ENCODE measurements at regions not wholly inside any gene's neighbourhood (a gene's known extent, or its start where the extent isn't known, plus 50 kb on each side); places are given as distances from the start of the nearest gene placed in this dataset.
"Not testable (repeated sequence)": the region's sequence is repeated elsewhere in the genome, so short reads cannot be mapped to it uniquely, and the experiment has no call there.

GRCh38 chrX:39677978-39678791 lies 419.6 kb downstream of the BCOR start:
- in situ Hi-C loops (cut with MboI; ENCODE audit: low sequenced_read_pairs): no loop called here

DNA sequence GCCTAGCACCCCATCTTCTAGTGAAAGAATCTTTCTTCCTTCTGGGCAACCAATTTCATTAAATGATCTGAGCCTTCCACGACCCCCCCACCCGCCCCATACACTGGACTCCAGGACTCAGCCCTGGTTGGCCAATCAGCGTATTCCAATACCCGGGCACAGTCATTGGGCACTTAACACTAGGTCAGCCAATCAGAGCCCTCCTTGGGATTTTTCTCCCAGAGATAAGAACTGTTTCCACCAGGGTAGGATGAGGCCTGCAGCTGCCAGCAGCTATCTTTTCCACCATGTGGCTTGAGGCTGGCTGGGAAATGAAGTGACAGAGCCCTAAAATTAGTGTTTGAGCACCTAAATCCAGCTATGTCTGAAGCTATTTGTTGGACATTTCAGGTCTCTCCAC lies 418.8 kb downstream of the BCOR start:
- in situ Hi-C loops (cut with MboI; ENCODE audit: low sequenced_read_pairs): no loop called here

DNA sequence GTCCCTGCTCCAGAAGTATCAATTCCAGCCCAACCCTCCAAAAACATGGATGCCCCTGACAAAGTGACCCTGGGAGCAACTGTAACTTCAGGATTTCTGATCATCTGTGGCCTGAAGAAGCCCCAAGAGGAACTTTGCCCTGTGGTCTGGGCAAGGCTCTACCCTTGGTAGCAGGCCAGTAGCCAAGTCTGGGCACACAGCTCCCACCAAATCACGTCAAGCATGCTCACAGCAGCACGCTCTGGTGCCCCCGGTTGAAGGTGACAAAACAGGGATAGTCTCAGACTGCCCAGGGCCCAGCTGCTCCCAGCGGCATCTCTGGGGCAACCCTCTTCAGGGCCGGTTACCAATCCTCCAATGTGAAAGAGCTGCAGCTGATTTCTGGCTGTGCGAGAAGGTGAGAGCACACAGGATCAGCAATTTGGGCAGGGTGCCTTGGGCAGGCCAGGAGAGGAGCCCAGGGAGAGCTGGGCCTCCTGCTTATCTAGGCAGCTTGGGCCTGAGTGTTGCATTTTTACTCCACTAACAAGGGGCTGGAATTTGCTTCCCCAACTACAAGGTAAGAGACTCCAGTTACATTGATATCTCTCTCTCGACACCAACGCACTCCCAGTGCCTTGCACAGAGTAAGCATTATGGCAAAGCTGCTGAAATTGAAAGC lies 418.1 kb downstream of the BCOR start:
- in situ Hi-C loops (cut with MboI; ENCODE audit: low sequenced_read_pairs): no loop called here

GRCh38 chrX:39681885-39682284 lies 415.9 kb downstream of the BCOR start:
- in situ Hi-C loops (cut with MboI; ENCODE audit: low sequenced_read_pairs): no loop called here

- in situ Hi-C loops (cut with MboI; ENCODE audit: low sequenced_read_pairs): no loop called here
Measured at GRCh38 chrX:39682778-39683177, 415.0 kb downstream of the BCOR start.

- in situ Hi-C loops (cut with MboI; ENCODE audit: low sequenced_read_pairs): no loop called here
Measured at GRCh38 chrX:39688219-39688575, 409.6 kb downstream of the BCOR start.

DNA sequence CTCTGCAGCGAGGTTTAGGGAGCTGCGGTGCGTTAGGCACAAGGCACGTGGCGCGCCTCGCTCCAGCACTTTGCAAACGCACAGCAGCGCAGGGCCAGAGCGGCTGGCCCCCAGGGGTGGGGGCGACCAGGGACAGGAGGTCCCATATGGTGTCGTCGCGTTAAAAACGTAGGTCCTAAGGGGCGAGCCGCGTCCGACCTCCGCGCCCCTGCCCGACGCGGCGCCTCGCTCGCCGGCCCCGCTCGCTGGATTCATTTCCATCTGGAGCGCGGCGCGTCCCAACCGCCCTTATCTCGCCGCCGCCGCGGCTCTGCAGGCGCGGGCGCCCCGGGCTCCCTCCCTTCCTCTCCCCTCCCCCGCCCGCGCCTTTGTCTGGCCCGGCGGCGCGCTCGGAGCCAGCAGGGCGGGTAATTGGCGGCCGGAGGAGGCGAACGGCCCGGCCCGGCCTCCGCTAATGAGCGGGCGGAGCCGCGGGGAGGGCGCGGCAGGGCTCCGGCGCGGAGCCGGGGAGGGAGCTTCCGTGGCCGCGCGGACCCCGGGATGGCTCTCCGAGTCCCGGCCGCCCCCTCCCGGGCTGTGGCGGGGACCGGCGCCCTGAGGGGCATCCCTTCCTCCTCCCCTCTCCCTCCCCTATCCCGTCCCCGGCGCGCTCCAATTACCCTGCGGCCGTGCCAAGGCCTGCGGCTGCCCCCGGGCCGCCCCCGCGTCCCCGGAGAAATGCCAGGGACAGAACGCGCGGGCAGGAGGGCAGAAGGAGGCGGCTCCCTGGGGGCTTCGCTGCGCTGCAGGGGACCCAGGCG lies 409.0 kb downstream of the BCOR start:
- in situ Hi-C loops (cut with MboI; ENCODE audit: low sequenced_read_pairs): no loop called here

DNA sequence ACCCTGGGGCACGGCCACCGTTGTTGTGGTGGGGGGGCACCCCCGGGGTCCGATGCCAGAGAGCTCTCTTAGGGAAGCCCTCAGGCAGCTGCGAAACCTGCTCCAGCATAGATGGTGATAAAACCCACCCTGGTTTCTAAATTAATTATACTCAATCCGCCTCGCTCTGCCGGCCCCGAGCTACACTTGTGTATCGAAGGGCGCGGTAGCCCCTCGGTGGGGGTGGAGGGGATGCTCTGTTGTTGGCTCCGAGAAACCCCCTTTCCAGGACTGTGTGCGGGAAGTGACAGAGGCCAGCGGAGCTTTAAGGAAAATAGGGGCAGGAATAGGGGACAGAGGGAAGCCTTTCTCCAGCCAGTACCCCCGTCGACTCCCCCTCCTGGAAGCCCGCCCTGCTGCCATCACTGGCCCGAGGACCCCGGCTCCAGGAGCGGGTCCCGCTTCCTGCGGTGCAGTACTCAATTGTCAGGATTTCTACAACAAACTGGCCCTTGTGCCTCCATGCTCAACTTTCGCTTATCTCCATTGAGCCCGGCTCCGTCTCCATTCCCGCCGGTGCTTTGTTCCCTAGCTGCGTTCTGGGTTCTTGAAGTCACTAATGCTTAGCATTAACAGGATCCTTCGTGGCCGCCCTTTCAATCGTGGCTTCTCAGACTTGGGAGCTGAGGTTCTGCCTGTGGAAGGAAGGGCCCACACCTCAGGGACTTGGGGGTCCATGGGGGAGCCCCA lies 408.2 kb downstream of the BCOR start:
- in situ Hi-C loops (cut with MboI; ENCODE audit: low sequenced_read_pairs): no loop called here

DNA sequence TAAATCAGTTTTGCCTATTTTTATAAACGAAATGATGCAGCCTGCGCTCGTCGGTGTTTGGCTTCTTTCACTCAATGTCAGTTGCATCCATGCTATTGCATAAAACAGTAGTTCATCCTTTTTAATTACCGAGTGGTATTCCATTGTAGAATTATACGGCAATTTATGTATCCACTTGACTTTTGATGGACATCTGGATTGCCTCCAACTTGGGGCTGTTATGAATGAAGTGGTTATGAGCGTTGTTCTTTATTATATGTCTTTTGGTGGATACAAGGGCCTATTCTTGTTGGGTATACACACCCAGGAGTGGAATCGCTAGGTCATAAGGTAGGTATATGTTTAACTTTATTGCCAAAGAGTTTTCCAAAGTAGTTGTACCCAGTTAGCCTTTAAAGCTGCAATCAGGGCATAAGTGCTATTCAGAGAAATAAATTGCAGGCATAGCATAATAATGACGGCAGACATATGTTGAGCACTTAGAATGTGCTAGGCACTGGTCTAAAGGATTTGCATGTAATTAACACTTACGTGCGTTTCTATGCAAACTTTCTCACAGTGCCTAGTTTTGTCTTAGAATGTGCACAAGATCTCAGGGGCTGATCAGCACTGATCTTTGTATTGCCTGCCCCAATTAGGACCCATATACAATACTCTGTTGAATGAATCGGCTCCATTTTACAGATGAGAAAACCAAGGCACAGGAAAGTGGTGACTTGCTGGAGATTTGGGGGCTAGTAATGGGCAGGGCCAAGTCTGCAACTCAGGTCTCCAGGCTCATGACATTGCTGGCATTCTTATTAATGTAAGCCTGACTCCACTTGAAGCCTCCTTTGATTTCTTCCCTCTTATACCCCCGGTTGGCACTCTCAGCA lies 407.0 kb downstream of the BCOR start:
- in situ Hi-C loops (cut with MboI; ENCODE audit: low sequenced_read_pairs): no loop called here

DNA sequence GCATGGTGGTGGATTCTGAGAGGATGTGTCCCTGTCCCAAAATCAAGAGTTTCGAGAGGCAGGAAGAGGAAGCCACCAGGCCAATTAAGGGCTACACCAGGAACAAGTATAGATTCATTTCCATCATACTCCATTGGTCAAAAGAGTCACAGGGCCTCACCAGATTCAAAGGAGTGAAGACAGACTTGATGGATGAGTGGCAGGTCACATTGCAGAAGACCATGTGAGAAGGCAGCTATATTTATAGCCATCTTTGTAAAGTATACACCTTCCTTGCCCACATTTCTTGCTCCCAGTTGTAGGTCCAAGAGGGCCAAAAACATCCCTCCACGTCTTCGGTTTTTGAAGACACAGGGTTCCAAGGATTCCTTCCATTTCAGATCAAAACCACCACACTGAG lies 406.0 kb downstream of the BCOR start:
- in situ Hi-C loops (cut with MboI; ENCODE audit: low sequenced_read_pairs): no loop called here

- in situ Hi-C loops (cut with MboI; ENCODE audit: low sequenced_read_pairs): no loop called here
Measured at GRCh38 chrX:39692796-39693195, 405.0 kb downstream of the BCOR start.

DNA sequence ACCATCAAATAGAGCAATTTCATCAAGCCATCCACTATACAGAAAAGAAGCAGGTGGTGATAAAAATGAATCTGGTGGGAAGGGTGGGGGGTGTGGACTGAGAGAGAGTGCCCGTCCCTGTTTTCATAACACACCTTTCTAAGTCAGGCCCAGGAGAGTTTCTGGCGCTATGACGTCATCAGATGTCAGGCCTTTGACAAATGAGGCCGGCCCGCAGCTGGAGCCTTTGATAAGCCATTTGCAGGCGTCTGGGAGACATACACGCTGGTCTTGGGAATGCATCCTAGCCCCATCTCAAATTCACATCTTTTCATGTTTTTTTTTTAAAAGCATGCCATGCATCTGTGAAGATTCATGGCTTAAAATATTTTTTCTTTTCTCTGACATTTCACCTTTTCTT lies 404.5 kb downstream of the BCOR start:
- in situ Hi-C loops (cut with MboI; ENCODE audit: low sequenced_read_pairs): no loop called here

DNA sequence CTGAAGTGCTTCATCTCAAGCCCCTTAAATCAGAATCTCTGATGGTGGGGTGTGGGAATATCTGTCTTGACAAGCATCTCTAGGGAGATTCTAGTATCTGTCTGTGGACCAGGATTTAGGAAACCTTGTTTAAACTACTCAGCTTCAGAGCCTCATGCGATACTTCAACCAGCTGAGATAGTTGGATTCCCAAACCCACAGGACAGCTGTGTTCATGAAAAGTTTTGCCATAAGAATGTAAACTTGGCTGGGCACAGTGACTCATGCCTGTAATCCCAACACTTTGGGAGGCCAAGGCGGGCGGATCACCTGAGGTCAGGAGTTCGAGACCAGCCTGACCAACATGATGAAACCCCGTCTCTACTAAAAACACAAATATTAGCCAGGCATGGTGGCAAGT lies 395.1 kb downstream of the BCOR start:
- in situ Hi-C loops (cut with MboI; ENCODE audit: low sequenced_read_pairs): not testable (repeated sequence)

GRCh38 chrX:39703307-39703706 lies 394.5 kb downstream of the BCOR start:
- in situ Hi-C loops (cut with MboI; ENCODE audit: low sequenced_read_pairs): no loop called here

DNA sequence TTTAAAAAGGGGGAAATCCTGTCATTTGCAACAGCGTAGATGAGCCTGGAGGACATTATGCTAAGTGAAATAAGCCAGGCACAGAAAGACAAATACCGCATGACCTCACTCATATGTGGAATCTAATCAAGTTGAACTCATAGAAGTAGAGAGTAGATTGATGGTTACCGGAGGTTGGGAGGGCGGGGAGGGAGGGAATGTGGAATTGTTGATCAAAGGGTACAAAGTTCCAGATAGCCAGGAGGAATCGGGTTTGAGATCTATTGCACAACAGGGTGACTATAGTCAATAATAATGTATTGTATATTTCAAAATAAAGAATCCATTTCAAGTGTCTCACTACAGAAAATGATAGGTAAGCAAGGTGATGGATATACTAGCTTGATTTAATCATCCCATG lies 393.2 kb downstream of the BCOR start:
- in situ Hi-C loops (cut with MboI; ENCODE audit: low sequenced_read_pairs): no loop called here

DNA sequence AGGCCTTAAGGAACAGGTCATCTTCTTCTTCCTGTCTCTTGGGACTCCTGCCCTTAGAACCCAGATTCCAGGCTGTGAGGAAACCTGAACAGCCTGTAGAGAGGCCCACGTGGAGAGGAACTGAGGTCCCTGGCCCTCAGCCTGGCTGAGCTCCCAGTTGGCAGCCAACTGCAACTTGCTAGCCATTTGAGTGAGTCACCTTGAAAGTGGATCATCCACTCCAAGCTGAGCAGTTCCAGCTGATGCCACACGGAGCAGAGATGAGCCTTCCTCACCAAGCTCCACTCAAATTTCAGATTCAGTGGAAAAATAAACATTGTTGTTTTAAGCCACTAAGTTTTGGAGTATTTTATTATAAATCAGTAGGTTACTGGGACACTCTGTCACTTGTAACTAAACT lies 392.5 kb downstream of the BCOR start:
- in situ Hi-C loops (cut with MboI; ENCODE audit: low sequenced_read_pairs): no loop called here

GRCh38 chrX:39709364-39709763 lies 388.4 kb downstream of the BCOR start:
- in situ Hi-C loops (cut with MboI; ENCODE audit: low sequenced_read_pairs): no loop called here

DNA sequence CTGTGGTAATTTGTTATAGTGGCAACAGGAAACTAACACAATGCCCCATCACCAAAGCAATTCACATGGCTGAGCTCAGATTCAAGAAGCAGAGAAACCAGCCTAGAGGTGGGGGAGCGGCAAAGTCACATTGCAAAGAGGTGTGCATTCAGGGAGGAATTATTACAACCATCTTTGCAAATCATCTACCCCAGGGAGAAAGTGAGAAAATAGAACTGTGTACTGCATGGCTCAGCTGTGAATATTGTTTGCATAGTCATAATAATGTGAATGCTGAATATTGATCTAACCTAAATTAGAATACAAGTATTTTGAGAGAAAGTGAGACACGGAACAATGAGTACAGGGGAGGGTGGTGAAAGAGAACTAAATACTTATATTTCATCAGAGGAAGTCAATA lies 387.9 kb downstream of the BCOR start:
- in situ Hi-C loops (cut with MboI; ENCODE audit: low sequenced_read_pairs): no loop called here

DNA sequence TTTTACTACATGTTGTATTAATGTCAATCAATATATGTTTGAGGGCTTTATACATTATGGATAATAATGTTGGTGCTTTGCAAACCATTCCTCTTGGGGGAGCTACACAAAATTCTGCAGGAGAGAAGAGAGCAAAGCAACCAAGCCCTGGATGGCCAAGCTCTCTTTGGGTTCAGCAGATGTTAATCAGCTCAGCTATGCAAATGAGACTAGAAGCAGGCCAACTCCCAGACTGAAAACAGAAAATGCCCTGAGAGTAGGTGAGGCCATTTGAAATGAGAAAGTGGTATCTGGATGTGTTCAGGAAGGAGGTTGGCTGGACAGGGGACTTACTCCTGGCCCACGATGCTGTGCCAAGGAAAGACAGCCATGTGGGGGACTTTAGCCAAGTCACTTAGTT lies 387.0 kb downstream of the BCOR start:
- in situ Hi-C loops (cut with MboI; ENCODE audit: low sequenced_read_pairs): no loop called here

GRCh38 chrX:39714471-39714870 lies 383.3 kb downstream of the BCOR start:
- in situ Hi-C loops (cut with MboI; ENCODE audit: low sequenced_read_pairs): no loop called here
